OCI-M2 (cell line): ENCODE measurements at regions not wholly inside any gene's neighbourhood (a gene's known extent, or its start where the extent isn't known, plus 50 kb on each side); places are given as distances from the start of the nearest gene placed in this dataset.

Experiments used
- DNase-seq: peaks from one replicate; lab custom pipeline; 2025; ENCODE audit not compliant: unreplicated experiment; lab: John Stamatoyannopoulos, UW

- no peak for DNase-seq
Measured at GRCh38 chr4:145347684-145348083, 134.0 kb upstream of the SMAD1 start.

GRCh38 chr4:145346081-145346480 lies 135.6 kb upstream of the SMAD1 start:
- DNase-seq, result no peak

GRCh38 chr4:145345401-145345800 lies 136.3 kb upstream of the SMAD1 start:
- DNase-seq, result no peak

- no peak for DNase-seq
Measured at GRCh38 chr4:145341381-145341780, 140.3 kb upstream of the SMAD1 start.

- DNase-seq, result no peak
Measured at GRCh38 chr4:145340071-145340675, 141.5 kb upstream of the SMAD1 start.

- DNase-seq, result no peak
Measured at GRCh38 chr4:145339075-145339725, 142.5 kb upstream of the SMAD1 start.

GRCh38 chr4:145338568-145338967 lies 143.1 kb upstream of the SMAD1 start:
- no peak for DNase-seq

- DNase-seq, result no peak
Measured at GRCh38 chr4:145337391-145337790, 144.3 kb upstream of the SMAD1 start.

- DNase-seq, result no peak
Measured at GRCh38 chr4:145333786-145334185, 147.9 kb upstream of the SMAD1 start.

- no peak for DNase-seq
Measured at GRCh38 chr4:145326491-145326890, 146.1 kb upstream of the OTUD4 start.

- no peak for DNase-seq
Measured at GRCh38 chr4:145324161-145324560, 143.8 kb upstream of the OTUD4 start.

- DNase-seq, result no peak
Measured at GRCh38 chr4:145320294-145320693, 139.9 kb upstream of the OTUD4 start.

GRCh38 chr4:145319751-145320150 lies 139.4 kb upstream of the OTUD4 start:
- no peak for DNase-seq

GRCh38 chr4:145316897-145317574 lies 136.6 kb upstream of the OTUD4 start:
- no peak for DNase-seq

- DNase-seq, result no peak
Measured at GRCh38 chr4:145315811-145316225, 135.4 kb upstream of the OTUD4 start.

GRCh38 chr4:145308598-145308997 lies 128.2 kb upstream of the OTUD4 start:
- DNase-seq, result no peak

- no peak for DNase-seq
Measured at GRCh38 chr4:145307763-145308430, 127.5 kb upstream of the OTUD4 start.

GRCh38 chr4:145307120-145307519 lies 126.7 kb upstream of the OTUD4 start:
- DNase-seq, result no peak

GRCh38 chr4:145302725-145303124 lies 122.3 kb upstream of the OTUD4 start:
- DNase-seq, result no peak

GRCh38 chr4:145301386-145302080 lies 121.1 kb upstream of the OTUD4 start:
- no peak for DNase-seq

GRCh38 chr4:145299380-145300076 lies 119.1 kb upstream of the OTUD4 start:
- no peak for DNase-seq
